ENCODE measurements at regions not wholly inside any gene's neighbourhood (a gene's known extent, or its start where the extent isn't known, plus 50 kb on each side); places are given as distances from the start of the nearest gene placed in this dataset.
"Not testable (repeated sequence)": the region's sequence is repeated elsewhere in the genome, so short reads cannot be mapped to it uniquely, and the experiment has no call there.

- DNase-seq, result not testable (repeated sequence)
These were observed 75.0 kb downstream of the TRIM27 start for GRCh38 chr6:28848756-28849155.

Data from NCI-H524 (cell line).